ENCODE measurements at regions not wholly inside any gene's neighbourhood (a gene's known extent, or its start where the extent isn't known, plus 50 kb on each side); places are given as distances from the start of the nearest gene placed in this dataset.

- no peak overlapping the region for H3K4me3 ChIP-seq (ENCODE audit: low read depth, low read length)
- no peak for DNase-seq (ENCODE audit: low read depth)
- no peak for TF ChIP-seq CTCF (IDR thresholded peaks at IDR 0.05; ENCODE audit: control insufficient read depth, extremely low read depth, insufficient read depth)
These were observed 410.0 kb upstream of the JAG1 start for GRCh38 chr20:11083841-11084240.

GRCh38 chr20:11084508-11084907, 410.7 kb upstream of the JAG1 start:
- no peak overlapping the region for H3K4me3 ChIP-seq (ENCODE audit: low read depth, low read length)
- TF ChIP-seq CTCF (IDR thresholded peaks at IDR 0.05; ENCODE audit: control insufficient read depth, extremely low read depth, insufficient read depth), result no peak
- no peak for DNase-seq (ENCODE audit: low read depth)

- no peak for TF ChIP-seq CTCF (IDR thresholded peaks at IDR 0.05; ENCODE audit: control insufficient read depth, extremely low read depth, insufficient read depth)
- no peak for DNase-seq (ENCODE audit: low read depth)
- no peak overlapping the region for H3K4me3 ChIP-seq (ENCODE audit: low read depth, low read length)
These were observed 413.2 kb upstream of the JAG1 start for GRCh38 chr20:11086970-11087369.

- no peak overlapping the region for H3K4me3 ChIP-seq (ENCODE audit: low read depth, low read length)
- TF ChIP-seq CTCF (IDR thresholded peaks at IDR 0.05; ENCODE audit: control insufficient read depth, extremely low read depth, insufficient read depth), result no peak
- no peak for DNase-seq (ENCODE audit: low read depth)
These were observed 417.0 kb upstream of the JAG1 start for GRCh38 chr20:11090751-11091150.

- TF ChIP-seq CTCF (IDR thresholded peaks at IDR 0.05; ENCODE audit: control insufficient read depth, extremely low read depth, insufficient read depth), result no peak
- no peak overlapping the region for H3K4me3 ChIP-seq (ENCODE audit: low read depth, low read length)
- DNase-seq (ENCODE audit: low read depth), result no peak
These were observed 417.7 kb upstream of the JAG1 start for GRCh38 chr20:11091511-11091910.

- no peak for DNase-seq (ENCODE audit: low read depth)
- no peak for TF ChIP-seq CTCF (IDR thresholded peaks at IDR 0.05; ENCODE audit: control insufficient read depth, extremely low read depth, insufficient read depth)
- no peak overlapping the region for H3K4me3 ChIP-seq (ENCODE audit: low read depth, low read length)
These were observed 418.4 kb upstream of the JAG1 start for GRCh38 chr20:11092151-11092550.

- TF ChIP-seq CTCF (IDR thresholded peaks at IDR 0.05; ENCODE audit: control insufficient read depth, extremely low read depth, insufficient read depth), result no peak
- DNase-seq (ENCODE audit: low read depth), result no peak
- no peak overlapping the region for H3K4me3 ChIP-seq (ENCODE audit: low read depth, low read length)
These were observed 420.4 kb upstream of the JAG1 start for GRCh38 chr20:11094196-11094595.

Data from LNCaP clone FGC (cell line).